HG03520 (cell line): ENCODE measurements at regions not wholly inside any gene's neighbourhood (a gene's known extent, or its start where the extent isn't known, plus 50 kb on each side); places are given as distances from the start of the nearest gene placed in this dataset.

Experiments used
- ATAC-seq: cut with Tn5 transposase; IDR thresholded peaks from one replicate; pipeline ENCODE4 v1.9.1; 2021; ENCODE audit warnings: mild to moderate bottlenecking, moderate library complexity; ENCODE audit not compliant: unreplicated experiment

DNA sequence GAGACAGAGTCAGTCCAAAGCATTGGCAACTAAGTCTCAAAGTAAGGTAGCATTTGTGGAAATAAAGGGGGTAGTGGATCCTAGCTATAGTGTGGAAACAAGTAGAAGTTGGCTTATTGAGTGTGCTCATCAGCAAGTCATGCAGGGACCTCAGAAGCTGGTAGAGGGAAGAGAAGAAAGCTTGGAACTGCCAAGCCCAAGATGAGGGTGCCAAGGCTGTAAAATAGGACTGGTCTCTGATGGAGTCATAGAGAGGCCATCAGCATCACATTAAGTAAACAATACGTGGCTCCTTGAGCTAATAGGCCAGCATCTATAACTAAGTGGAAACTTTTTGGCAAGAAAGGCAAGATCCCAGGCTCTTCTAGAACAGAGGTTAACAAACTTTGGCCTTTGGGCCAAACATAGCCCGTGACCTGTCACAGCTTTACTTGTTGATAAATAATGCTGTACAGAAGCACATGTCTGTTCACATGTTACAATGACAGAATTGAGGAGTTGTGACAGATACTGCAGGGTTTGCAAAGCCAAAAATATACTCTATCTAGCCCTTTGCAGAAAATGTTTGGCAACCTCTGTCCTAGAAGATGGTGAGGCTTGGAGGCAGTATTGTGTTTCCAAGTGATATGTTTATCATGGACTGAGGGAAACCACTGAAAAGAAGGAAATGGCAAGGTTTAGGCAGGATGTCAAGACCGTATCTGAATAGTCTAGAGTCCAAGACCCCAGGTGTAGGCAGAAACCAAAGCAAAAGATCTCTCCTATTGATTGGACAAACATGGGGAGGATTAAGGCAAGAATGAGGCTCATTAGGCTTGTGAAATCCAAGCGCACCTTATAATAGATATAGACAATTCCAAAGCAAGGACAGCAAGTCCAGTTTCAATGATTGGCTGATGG, 62.5 kb upstream of the CD44 start:
- ATAC-seq = no peak

DNA sequence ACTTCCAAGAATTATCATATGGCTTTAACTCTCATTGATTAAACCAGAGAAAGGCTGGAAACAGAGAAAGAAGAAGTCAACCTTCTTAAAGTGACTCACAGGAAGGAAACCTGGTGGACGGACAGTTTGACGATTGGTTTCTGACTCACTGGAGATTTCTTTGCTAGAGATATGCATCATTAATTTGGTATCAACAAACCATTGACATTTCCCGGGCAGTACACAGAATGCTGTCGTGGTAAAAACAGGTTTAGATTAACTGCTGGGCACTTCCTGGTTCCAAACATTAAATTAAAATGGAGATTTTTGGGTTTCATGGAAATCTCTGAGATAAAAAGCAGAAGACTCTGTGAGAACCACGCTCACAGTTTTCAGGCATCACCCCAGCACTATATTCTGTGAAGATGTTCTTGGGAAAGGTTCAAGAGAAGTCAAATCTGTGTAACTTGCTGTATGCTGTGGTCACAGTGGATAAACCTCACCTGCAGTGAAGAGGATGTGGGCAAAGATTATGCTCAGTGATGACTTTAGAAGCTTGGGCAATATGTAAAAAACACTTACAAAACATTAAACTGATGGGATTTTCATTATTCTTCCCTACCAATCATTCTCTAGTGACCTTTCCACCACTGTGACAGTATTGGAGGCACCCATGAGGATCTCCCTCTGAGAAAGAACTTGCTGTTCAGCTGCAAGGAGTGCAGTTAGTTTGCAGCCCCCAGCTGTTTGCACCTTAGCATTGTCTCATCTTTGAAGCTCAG, 61.1 kb upstream of the CD44 start:
- ATAC-seq = peak; percentile 31

DNA sequence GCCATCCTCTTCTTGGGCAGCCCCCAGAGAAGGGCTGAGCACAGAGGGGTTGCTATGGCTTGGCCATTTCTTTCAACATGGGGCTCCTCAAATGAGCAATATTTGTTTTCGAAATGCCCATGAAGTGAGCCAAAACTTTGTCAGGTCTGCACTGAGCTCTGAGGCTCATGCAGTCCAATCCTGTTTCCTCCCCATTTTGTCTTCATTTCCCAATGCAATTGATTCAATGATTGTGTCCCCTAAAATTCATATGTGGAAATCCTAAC, 60.6 kb upstream of the CD44 start:
- ATAC-seq = no peak

DNA sequence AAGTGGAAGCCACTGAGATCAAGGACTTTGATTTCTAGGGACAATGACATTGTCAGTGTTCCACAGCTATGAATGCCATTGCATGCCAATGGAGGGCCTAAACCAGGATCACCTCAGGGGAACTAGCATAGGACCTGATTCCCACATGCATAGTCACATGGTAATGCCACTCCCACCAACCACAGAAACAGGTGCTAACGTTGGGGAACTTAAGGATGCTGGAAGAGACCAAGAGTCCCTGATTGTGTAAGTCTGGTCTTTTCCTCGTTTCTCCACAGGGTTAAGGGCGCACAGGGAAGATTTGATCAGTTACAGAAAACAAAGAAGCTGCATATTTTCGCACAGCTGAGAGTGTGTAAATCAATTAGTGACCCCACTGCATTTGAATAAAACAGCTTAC, 59.4 kb upstream of the CD44 start:
- ATAC-seq = no peak

DNA sequence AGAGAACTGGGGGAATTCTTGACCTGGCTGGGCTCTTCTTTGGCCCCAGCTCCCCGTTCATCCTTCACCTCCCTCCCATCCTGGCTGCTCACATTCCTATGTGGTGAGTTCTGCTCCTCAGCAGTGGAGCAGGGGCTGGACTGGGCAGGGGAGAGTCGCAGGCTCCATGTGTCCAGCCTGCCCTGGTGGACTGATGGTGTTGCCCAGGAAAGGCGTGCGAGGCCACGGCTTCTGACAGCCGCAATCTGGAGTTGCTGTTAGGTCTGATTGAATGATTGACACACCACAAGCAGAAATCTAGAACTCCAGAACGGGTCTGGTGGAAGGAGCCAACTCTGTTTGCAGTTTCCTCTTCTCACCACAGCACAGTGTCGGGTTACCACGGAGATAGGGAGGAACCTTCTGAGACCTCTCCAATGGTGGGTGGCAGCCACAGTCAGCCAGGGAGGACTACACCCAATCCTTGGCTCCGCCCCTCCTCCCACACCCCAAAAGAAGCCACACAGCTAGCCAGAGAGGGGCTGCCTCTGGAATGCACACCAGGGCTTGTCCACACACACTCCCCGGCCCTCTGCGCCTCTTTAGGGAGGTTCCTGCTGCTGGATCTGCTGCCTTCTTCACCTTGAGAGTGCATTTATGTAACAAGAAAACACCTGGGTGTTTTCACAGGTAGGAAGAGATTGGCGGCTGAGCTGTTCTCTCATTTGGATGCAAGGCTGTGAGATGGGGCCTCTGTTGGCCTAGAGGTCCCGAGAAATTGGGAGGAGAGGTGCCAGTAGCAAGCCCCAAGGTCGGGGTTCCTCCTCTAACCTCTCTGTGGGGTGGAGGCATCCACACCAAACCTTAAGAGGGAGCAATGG, 56.4 kb upstream of the CD44 start:
- peak; percentile 84 for ATAC-seq

DNA sequence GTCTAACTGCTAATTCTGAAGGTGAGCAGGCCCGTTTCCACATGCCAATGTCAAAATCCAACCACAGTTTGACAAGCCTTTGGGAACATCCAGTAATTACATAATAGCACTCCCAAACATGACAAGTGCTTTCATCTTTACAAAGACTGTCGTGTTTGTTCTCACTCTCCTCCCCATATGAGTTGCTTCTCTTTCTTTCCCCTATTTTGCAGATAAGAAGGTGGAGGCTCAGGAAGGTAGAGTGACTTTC, 55.9 kb upstream of the CD44 start:
- no peak for ATAC-seq

DNA sequence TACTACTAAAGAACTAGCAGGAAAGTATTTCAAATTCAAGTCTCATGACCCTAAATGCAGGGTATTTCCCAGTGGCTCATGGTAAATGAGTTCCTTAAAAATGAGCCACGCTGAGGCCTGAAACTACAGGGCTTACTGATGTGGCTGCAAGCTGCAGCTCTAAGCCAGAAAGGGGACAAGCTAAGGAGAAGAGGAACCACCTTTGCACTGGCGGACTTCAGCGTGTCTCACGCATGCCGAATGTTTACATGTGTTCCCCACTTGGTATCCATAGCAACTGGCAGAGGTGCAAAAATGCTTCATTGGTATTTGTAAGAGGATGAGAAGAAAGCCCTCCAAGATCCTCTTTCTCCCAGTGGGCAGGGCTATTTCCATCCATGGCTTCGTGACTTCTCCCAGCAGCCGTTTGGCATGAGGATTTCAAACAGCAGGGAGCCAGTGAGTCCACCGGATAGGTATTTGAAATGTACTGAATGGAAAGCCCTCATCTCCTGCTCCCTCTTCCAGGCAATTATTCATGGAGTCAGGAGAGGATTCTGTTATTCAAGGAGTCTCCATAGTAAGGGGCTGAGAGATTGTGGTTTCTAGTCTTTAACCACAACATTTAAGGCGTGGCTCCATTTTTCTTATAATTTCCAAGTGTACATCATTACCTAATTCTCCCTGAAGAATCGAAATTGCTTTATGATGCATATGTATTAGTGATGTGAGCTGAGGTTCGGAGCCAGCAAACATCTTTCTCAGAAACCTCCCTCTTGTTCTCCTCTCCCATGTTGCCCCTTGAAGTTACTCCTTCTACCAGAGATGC, 55.3 kb upstream of the CD44 start:
- ATAC-seq = peak; percentile 65

DNA sequence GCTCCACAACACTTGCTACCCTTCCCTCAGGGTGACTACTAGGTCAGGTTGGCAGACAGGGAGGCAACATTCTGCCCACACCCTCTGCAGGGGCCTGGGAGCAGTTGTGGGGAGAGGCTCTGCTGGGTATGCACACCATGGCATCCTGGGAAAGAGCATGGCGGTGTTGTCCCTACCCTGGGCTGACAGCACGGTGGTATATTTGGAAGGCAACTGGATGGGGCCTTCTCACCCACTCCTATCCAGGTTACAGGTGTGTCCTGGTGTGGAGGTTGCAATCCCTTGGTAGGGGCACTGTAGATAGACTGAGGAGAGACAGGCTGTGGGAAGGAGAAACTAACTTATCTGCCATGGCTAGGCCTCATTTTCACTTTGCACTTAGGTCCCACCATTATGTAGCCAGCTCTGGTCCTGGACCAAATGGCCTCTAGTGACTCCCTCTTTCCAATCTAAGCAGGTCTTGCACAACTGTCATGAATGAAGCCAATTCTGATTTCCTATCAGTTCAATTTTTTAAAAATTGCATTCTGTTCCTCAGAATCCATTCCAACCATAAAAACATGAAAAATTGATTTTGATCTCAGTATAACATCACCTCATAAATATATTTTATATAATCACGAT, 54.0 kb upstream of the CD44 start:
- ATAC-seq = no peak

DNA sequence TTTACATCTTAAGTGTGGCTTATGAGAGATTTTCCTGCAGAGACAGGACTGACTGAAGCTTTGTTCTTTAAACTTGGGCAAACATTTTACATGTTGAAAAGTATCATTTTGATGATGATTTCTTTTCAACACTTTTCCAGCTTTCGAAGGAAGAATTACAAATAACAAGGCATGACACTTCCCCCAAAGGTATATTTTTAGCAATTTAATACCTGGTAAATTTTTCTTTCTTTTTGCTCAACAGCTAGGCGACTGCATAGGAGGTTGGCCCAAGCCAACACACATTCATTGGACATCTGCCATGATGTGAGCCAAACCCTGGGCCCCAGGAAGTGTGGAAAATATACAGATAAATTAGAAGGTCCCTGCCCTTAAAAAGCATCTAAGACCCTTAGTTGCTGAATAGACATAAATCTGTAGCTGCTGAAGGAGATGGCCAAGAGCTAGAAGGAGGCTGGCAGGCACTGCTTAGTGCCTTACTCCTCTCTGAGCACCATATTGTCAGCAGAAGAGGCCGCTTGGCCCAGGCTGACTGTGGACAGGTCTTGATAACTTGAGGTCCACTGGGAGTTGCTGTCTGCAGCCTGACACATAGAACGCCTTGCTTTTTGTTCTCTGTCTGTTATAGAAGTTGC, 53.3 kb upstream of the CD44 start:
- no peak for ATAC-seq

DNA sequence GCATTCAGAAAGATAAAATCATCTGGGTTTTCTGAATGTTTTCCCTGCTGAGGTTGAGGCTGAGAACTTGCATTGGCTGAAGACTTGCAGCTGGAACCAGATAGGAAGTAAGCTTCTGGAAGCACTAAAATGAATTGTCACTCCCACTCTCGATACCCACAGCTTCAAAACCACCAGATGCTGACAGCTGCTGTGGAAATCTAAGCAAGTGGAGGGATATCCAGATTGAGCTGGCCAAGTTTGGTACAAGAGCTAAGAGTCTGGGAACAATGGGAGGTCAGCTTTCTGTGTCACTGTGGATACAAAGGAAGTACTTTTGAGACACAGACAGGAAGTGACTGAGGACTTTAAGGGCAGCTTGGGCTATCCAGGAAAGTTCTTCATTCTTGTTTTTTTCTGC, 51.3 kb upstream of the CD44 start:
- no peak for ATAC-seq

DNA sequence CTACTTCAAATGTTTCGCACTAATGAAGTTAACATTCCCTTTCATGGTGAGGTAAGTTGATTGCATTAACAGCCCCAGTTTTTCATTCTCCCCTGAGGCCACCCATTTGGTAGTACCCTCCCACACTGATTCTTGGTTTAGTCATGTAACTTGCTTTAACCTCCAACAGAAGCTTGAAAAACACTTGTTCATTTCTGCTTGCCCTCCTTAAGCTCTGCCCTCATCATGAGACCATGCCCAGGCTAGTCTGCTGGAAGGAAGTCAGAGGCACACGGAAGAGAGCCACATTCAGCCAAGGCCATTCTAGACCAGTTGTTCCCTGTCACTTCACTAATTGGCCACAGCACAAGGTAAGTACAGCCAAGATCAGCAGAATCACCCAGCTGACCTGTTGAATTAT, 50.7 kb upstream of the CD44 start:
- ATAC-seq = no peak

DNA sequence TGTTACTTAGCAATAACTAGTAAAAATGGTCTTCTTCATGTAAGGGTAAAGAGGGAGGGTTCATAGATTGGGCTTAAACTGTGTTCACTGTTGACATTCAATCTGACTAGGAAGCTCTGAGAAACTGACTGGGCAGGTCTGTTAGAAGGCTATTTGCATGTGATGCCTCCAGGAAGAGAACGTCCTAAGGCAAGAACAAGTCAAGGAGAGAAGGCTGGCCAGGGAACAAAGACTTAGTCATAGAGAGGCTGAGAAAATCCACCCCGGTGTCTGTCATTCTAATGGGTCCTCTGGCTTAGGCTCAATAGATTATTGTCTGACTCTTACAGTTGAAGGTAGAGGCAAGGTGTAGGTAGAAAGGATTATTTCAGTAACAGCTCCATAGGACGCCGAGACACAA, 50.3 kb upstream of the CD44 start:
- ATAC-seq = no peak
